Aorta (tissue), 5 donors: ENCODE measurements at regions not wholly inside any gene's neighbourhood (a gene's known extent, or its start where the extent isn't known, plus 50 kb on each side); places are given as distances from the start of the nearest gene placed in this dataset.
A peak's percentile ranks its signal among the peaks of the same experiment; 100 is the strongest.

Source experiments
- ATAC-seq: fragments of 200-7000 bp; cut with Tn5 transposase; one replicate; pipeline ENCODE4 v1.9.1; 2022; ENCODE audit warnings: moderate library complexity; ENCODE audit not compliant: low FRiP score
- DNase-seq, 2 donors: peaks; one replicate each; pipeline ENCODE4 v3.0.0-alpha.2; 2020
- H3K27ac ChIP-seq, 2 donors: one replicate each; pipeline ENCODE4 v1.5.1; 2013; ENCODE audit warnings: low read length in 2 of 2, mild to moderate bottlenecking in 2 of 2, moderate library complexity in 2 of 2, control low read depth in 1 of 2, inconsistent platforms in 1 of 2, low read depth in 1 of 2
- H3K27me3 ChIP-seq, 2 donors: one replicate each; pipeline ENCODE4 v1.6.1; 2013; ENCODE audit warnings: control low read depth in 1 of 2, low read length in 1 of 2, mild to moderate bottlenecking in 1 of 2, moderate library complexity in 1 of 2; ENCODE audit not compliant: insufficient read depth in 2 of 2, control insufficient read depth in 1 of 2
- H3K36me3 ChIP-seq, 2 donors: one replicate each; pipeline ENCODE4 v1.6.1; 2013; ENCODE audit warnings: control low read depth in 1 of 2, low read length in 1 of 2, mild to moderate bottlenecking in 1 of 2; ENCODE audit not compliant: insufficient read depth in 2 of 2, control insufficient read depth in 1 of 2
- H3K4me1 ChIP-seq, 2 donors: one replicate each; pipeline ENCODE4 v1.6.1; 2013; ENCODE audit warnings: low read length in 2 of 2, control low read depth in 1 of 2, mild to moderate bottlenecking in 1 of 2, moderate library complexity in 1 of 2; ENCODE audit not compliant: insufficient read depth in 2 of 2, control insufficient read depth in 1 of 2
- H3K4me3 ChIP-seq, 2 donors: one replicate each; pipeline ENCODE4 v1.5.1; 2013; ENCODE audit warnings: low read length in 2 of 2, control low read depth in 1 of 2, mild to moderate bottlenecking in 1 of 2
- H3K9me3 ChIP-seq: one replicate; pipeline ENCODE4 v1.6.1; 2013; ENCODE audit warnings: mild to moderate bottlenecking, low read length; ENCODE audit not compliant: control insufficient read depth
- WGBS, 2 donors: extraction: QIAGEN DNeasy Blood & Tissue Kit; methylation state at CpG; one replicate each; pipeline ENCODE4 v1.1.7; 2013; 5-methylcytosine and 5-hydroxymethylcytosine counted together
- intact Hi-C, 2 donors: fragments of 100-400 bp; cut with DNase I; formaldehyde crosslinking; loops; one replicate each; pipeline versions ENCODE4 v1.14.2 to v1.15.0; 2022
- donor health status: healthy with polysubstance abuse.
- donor health status: Bipolar disorder and iron deficiency.
- donor health status: DM: no; HTN: no; CAD: no.
- donor health status: DM: no; HTN: no; CAD: no.
- donor health status: DM: yes; HTN: yes; CAD: no.

DNA sequence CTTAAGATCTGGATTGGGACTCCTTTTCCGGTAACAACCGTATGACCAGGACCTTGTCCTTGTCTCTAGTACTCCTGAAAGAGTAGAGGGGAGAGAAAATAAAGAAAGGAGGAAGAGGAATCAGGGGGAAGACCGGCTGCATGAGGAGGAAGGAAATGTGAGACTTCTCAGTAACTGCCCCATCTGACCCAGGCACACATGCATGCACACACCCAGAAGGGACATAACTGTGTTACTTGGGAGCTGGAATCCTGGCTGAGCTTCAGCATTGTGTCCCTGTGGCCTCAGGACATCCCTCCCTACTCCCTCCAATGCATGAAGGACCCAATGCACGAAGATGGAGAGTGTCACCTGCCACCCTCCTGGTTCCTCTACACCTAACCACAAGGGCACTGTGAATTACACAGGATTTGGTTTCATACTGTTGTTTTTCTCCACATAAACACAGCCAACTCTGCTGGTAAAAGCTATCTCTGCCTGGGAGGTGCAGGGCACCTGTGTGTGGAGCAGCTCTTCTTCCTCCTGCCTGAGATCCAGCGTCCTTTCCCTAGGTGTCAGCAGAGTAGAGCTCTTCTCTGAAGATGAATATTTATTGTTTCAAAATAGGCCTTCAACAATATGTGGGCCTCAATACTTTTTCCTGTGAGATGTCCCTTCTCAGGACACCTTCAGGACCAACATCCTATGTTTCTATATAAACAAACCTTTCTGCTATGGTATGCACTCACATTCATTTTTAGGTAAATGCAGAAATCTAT is 574.1 kb upstream of the ID2 start:
- intact Hi-C loops: no loop called here
- DNase-seq: no peak

DNA sequence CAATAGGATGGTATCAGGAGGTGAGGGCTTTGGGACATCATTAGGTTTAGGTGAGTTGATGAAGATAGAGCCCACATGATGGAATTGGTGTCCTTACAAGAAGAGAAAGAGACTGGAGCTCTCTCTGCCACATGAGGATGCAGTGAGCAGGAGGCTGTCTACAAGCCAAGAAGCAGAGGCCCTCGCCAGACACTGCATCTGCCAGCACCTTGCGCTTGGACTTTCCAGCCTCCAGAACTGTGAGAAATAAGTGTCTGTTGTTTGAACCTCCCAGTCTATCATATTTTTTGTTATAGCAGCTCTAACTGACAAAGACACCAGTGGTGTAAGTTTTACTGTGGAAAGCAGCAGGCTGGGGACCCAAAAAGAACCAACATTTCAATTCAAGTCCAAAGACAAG is 571.1 kb upstream of the ID2 start:
- Histone ChIP-seq H3K36me3 (no peaks in the 10 kb centered on the region), H3K27ac (no peak overlapping the region), H3K4me1 (no peaks in the 10 kb centered on the region), H3K9me3 (no peaks in the 10 kb centered on the region), H3K4me3 (no peak overlapping the region), H3K27me3 (no peaks in the 10 kb centered on the region)
- WGBS, 2 donors: 95 to 98% methylated on average over 2 of the region's 2 CpGs
- DNase-seq (no peak), ATAC-seq (no peak)
- intact Hi-C loops: no loop called here

More for the DNA sequence above, 574.1 kb upstream of the ID2 start:
- Histone ChIP-seq H3K27me3 (no peaks in the 10 kb centered on the region), H3K36me3 (no peaks in the 10 kb centered on the region), H3K4me3 (no peak overlapping the region), H3K9me3 (no peaks in the 10 kb centered on the region), H3K4me1 (no peaks in the 10 kb centered on the region), H3K27ac (no peak overlapping the region)
- 92 to 93% methylated on average over 5 of the region's 5 CpGs for WGBS, 2 donors
- ATAC-seq: no peak

DNA sequence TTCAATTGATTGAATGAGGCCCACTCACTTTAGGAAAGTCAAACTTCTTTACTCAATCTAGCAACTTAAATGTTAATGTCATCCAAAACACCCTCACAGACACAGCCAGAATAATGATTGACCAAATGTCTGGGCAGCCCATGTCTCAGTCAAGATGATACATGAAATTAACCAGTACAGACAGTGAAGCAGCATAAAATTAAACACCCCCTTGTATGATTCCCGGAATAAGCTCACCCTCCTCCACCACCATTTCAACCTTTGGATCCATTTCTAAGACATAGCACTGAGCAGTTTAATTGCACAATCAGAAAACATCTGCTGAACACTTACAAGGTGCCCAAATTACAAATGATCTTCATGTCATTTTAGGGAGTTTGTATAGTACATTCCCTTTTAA is 570.7 kb upstream of the ID2 start:
- ATAC-seq: no peak
- Histone ChIP-seq H3K27me3 (no peaks in the 10 kb centered on the region), H3K36me3 (no peaks in the 10 kb centered on the region), H3K9me3 (no peaks in the 10 kb centered on the region), H3K27ac (no peak overlapping the region), H3K4me1 (no peaks in the 10 kb centered on the region), H3K4me3 (no peak overlapping the region)
- 86 to 93% methylated on average over 1 of the region's 1 CpG for WGBS, 2 donors
- intact Hi-C loops: no loop called here
- DNase-seq: no peak

DNA sequence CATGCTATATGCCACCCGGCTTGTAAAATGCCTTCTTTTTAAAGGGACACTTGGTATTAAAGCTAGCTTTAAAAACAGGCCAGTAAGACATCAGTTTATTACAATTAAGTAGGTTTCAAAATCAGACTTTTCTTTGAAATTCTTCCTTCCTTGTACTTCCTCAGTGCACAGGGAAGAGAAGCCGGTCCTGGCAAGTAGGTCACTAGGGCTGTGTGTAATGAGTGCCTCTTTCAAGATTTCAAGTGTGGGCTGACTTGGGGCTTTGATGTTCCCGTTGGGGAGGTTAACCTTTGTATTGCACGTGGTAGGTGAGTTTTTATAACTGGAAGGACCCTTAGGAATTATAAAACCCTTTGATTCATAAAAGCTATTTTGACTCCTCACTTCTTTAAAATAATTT is 566.4 kb upstream of the ID2 start:
- H3K4me3 ChIP-seq: no peak overlapping the region
- H3K4me1 ChIP-seq: peaks cover 0 to 3% of the 10 kb centered on the region in 2 donors
- WGBS, 2 donors: 90 to 95% methylated on average over 4 of the region's 4 CpGs
- ATAC-seq: no peak
- no peaks in the 10 kb centered on the region for H3K27me3 ChIP-seq
- no peak overlapping the region for H3K27ac ChIP-seq
- H3K9me3 ChIP-seq: no peaks in the 10 kb centered on the region
- no peaks in the 10 kb centered on the region for H3K36me3 ChIP-seq
- no peak for DNase-seq
- intact Hi-C loops: no loop called here

DNA sequence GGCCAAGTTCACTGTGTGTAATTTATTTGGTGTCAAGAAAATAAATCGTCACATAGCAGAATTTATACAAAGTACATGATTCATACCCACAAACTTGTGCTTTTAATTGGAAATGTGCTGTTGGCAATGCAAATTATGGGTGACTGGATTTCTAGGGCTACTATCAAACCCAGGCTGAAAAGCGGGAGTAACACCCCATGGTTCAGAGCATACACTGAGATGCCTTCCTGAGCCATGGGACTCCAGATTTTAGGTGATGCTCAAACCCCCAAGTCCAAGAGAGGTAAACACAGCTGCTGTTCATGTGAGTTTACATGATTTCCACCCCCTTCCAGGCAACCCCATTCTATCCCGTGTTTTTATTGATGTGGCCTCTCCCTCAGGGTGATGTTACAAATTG is 565.9 kb upstream of the ID2 start:
- no peaks in the 10 kb centered on the region for H3K27me3 ChIP-seq
- no peak overlapping the region for H3K4me3 ChIP-seq
- DNase-seq (no peak), ATAC-seq (no peak)
- H3K9me3 ChIP-seq: no peaks in the 10 kb centered on the region
- no peak overlapping the region for H3K27ac ChIP-seq
- H3K4me1 ChIP-seq: peaks cover 0 to 5% of the 10 kb centered on the region in 2 donors
- 93 to 95% methylated on average over 3 of the region's 3 CpGs for WGBS, 2 donors
- intact Hi-C loops: no loop called here
- H3K36me3 ChIP-seq: no peaks in the 10 kb centered on the region

DNA sequence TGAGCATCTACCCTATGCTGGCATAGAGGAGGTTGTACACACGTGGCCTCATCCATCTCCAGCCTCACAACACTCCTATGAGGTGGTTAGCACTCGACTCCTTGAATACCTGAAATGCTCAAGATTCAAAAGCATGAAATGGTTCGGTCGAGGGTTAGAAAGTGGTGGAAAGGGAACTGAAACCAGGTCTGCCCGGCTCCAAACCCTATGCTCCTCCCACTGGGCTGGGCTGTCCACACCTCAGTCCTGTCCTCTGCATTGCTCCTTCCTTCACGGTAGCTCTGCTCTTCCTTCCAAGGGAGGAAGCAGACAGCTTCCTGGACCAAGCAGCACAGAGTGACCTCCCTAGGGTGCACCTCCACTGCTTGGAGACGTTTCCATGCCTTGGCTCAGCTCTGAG is 565.2 kb upstream of the ID2 start:
- no peak overlapping the region for H3K4me3 ChIP-seq
- H3K27me3 ChIP-seq: no peaks in the 10 kb centered on the region
- no peak for DNase-seq
- H3K36me3 ChIP-seq: no peaks in the 10 kb centered on the region
- no peak overlapping the region for H3K27ac ChIP-seq
- ATAC-seq: no peak
- no peaks in the 10 kb centered on the region for H3K9me3 ChIP-seq
- intact Hi-C loops: no loop called here
- H3K4me1 ChIP-seq: peaks cover 0 to 5% of the 10 kb centered on the region in 2 donors
- WGBS, 2 donors: 88 to 92% methylated on average over 7 of the region's 7 CpGs

DNA sequence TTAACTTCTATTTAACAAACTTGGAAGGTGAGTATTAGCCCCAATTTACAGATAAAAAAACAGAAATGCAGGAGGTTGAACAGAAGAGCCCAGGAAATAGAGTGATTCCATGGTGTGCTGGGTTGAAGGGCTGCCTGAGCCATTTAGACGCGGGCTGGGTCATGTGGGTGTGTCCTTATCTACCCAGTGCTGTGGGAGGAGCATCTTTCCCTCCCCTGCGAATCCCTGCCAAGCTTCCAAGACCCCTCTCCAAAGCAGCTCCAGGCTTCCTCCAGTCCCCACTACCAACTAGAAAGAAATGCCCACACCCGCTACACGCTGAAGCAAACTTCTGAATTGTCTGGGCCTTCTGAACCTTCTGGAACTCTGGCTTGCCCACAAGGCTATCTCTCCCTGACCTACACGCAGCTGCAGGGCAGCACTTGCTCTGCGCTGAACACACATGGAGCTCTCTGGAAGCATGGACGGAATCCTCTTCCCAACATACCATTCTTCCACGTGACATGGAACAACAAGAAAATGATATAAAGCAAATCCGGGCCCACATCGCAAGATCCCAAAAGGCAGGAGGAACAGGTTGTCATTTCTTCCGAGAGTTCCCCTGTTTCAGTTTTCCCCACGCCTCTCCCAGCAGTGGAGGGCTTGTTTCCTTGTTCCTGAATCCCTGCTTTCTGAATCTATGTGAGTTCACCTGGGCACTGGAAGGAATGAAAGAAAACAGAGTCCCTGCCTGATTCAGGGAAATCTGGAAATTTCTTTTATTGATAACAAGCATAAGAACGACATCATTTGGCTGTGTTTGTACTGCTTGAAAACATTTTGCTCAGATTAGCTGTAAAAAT is 562.7 kb upstream of the ID2 start:
- no peaks in the 10 kb centered on the region for H3K36me3 ChIP-seq
- H3K27ac ChIP-seq: no peak overlapping the region
- H3K27me3 ChIP-seq: no peaks in the 10 kb centered on the region
- 86% methylated on average over 14 of the region's 14 CpGs for WGBS, 2 donors
- intact Hi-C loops: no loop called here
- peaks cover 0 to 5% of the 10 kb centered on the region in 2 donors for H3K4me1 ChIP-seq
- H3K9me3 ChIP-seq: no peaks in the 10 kb centered on the region
- no peak overlapping the region for H3K4me3 ChIP-seq
- ATAC-seq: no peak
- DNase-seq: no peak

DNA sequence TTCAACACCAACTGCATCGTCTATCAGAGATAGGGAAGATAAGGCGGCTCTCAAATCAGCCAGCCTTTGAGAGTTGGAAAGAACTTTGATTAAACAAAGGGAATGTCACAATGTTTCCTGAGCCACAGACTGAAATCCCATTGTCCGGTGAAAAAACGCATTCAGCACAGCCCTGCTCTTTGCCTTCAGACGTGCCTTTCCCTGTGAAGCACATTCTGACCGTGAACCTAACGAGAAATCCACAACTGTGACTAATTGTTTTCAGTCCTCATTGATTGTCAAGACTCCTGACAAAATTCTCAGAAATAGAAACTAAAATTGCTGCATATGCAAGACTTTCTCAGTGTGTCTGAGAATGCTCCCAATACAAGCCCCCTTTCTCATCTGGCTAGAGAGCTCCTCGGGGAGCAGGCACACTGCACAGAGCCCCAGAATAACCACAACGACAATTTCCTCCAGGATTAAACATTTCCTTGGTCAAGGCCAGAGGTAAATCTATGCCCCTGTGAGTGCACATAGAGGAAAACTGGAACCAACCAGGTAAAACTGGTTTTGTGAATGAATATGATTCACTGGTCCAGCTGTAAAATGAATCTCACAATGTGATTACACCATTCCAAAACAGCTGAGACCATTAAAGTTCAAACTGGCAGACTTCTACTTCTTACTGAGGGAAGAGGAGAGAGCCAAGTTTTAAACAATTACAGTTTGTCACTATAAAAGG is 561.9 kb upstream of the ID2 start:
- Histone ChIP-seq H3K9me3 (no peaks in the 10 kb centered on the region), H3K36me3 (no peaks in the 10 kb centered on the region), H3K27ac (no peak overlapping the region), H3K4me1 (peaks cover 0 to 5% of the 10 kb centered on the region in 2 donors), H3K4me3 (peak overlapping the region in 1 of 2 donors; percentile 31), H3K27me3 (no peaks in the 10 kb centered on the region)
- 5 to 7% methylated on average over 9 of the region's 9 CpGs for WGBS, 2 donors
- DNase-seq (no peak), ATAC-seq (peak; percentile 58)
- intact Hi-C loops: no loop called here
